GM23338 (cell line): ENCODE measurements at regions not wholly inside any gene's neighbourhood (a gene's known extent, or its start where the extent isn't known, plus 50 kb on each side); places are given as distances from the start of the nearest gene placed in this dataset.
"Not testable (repeated sequence)": the region's sequence is repeated elsewhere in the genome, so short reads cannot be mapped to it uniquely, and the experiment has no call there.

ENCODE experiments used
- ATAC-seq: fragments of 200-7000 bp; cut with Tn5 transposase; 3 replicates; pipeline ENCODE4 v1.9.1; 2020
- DNase-seq: peaks from one replicate; pipeline ENCODE4 v3.0.0-alpha.2; 2015; ENCODE audit warnings: low spot score
- H2AFZ ChIP-seq: fragments of 200-600 bp; sonication (generic); 2 replicates; pipeline ENCODE4 v1.8.0; 2016; ENCODE audit warnings: antibody characterized with exemption, mild to moderate bottlenecking, moderate library complexity
- H3F3A ChIP-seq: fragments of 200-600 bp; sonication (generic); replicated peaks from 2 replicates; pipeline ENCODE4 v1.8.0; 2017; ENCODE audit warnings: antibody characterized with exemption, mixed run types, low read depth
- H3K27ac ChIP-seq: fragments of 200-600 bp; sonication (generic); 2 replicates; pipeline ENCODE4 v1.6.1; 2016; ENCODE audit warnings: low read depth
- H3K27me3 ChIP-seq: fragments of 200-600 bp; sonication (generic); 2 replicates; pipeline ENCODE4 v1.8.0; 2016; ENCODE audit warnings: mild to moderate bottlenecking, mixed run types, moderate library complexity; ENCODE audit not compliant: insufficient read depth
- H3K36me3 ChIP-seq: fragments of 200-600 bp; sonication (generic); 2 replicates; pipeline ENCODE4 v1.8.0; 2016; ENCODE audit warnings: mild to moderate bottlenecking; ENCODE audit not compliant: insufficient read depth
- H3K4me1 ChIP-seq: fragments of 200-600 bp; sonication (generic); 2 replicates; pipeline ENCODE4 v1.8.0; 2016; ENCODE audit warnings: mild to moderate bottlenecking, moderate library complexity; ENCODE audit not compliant: insufficient read depth
- H3K4me2 ChIP-seq: fragments of 200-600 bp; sonication (generic); 2 replicates; pipeline ENCODE4 v1.7.1; 2017; ENCODE audit warnings: mixed run types
- H3K4me3 ChIP-seq: fragments of 200-600 bp; sonication (generic); 2 replicates; pipeline ENCODE4 v1.6.1; 2016; ENCODE audit warnings: mixed run types
- H3K79me2 ChIP-seq: fragments of 200-600 bp; sonication (generic); replicated peaks from 2 replicates; pipeline ENCODE4 v1.8.0; 2017; ENCODE audit warnings: mild to moderate bottlenecking; ENCODE audit not compliant: insufficient read depth
- H3K9me2 ChIP-seq: fragments of 200-600 bp; sonication (generic); 2 replicates; pipeline ENCODE4 v1.8.0; 2017; ENCODE audit not compliant: insufficient read depth
- H4K20me1 ChIP-seq: fragments of 200-600 bp; sonication (generic); replicated peaks from 2 replicates; pipeline ENCODE4 v1.8.0; 2017; ENCODE audit warnings: mild to moderate bottlenecking; ENCODE audit not compliant: insufficient read depth
- H3K27ac Mint-ChIP-seq: 2 replicates; pipeline ENCODE4 v1.8.0; 2020; ENCODE audit warnings: inconsistent platforms, mild to moderate bottlenecking, moderate library complexity, mixed read lengths
- H3K27me3 Mint-ChIP-seq: 3 replicates; pipeline ENCODE4 v1.8.0; 2022; ENCODE audit warnings: low read depth, mild to moderate bottlenecking, moderate library complexity, mixed read lengths, inconsistent platforms; ENCODE audit not compliant: insufficient read depth, poor library complexity
- H3K36me3 Mint-ChIP-seq: 3 replicates; pipeline ENCODE4 v1.8.0; 2021; ENCODE audit warnings: low read depth, mild to moderate bottlenecking, inconsistent platforms, moderate library complexity, mixed read lengths
- H3K4me1 Mint-ChIP-seq: 3 replicates; pipeline ENCODE4 v1.8.0; 2020; ENCODE audit warnings: mild to moderate bottlenecking, inconsistent platforms, mixed read lengths
- H3K4me3 Mint-ChIP-seq: 3 replicates; pipeline ENCODE4 v1.8.0; 2021; ENCODE audit warnings: moderate library complexity, mild to moderate bottlenecking, inconsistent platforms, mixed read lengths
- H3K9me3 Mint-ChIP-seq: 3 replicates; pipeline ENCODE4 v1.8.0; 2020; ENCODE audit warnings: moderate library complexity, mild to moderate bottlenecking, inconsistent platforms, mixed read lengths
- CREB1 ChIP-seq: fragments of 250-450 bp; sonication (Bioruptor Pico); IDR thresholded peaks from 2 replicates; pipeline ENCODE4 v1.5.0; 2020; ENCODE audit warnings: low read depth, mild to moderate bottlenecking, moderate library complexity
- EZH2 ChIP-seq: fragments of 200-600 bp; sonication (generic); IDR thresholded peaks from one replicate; pipeline ENCODE4 v1.8.0; 2017; ENCODE audit warnings: antibody characterized with exemption, mild to moderate bottlenecking, low read depth; ENCODE audit not compliant: unreplicated experiment
- NANOG ChIP-seq: IDR thresholded peaks from 2 replicates; pipeline ENCODE4 v1.6.1; 2016; ENCODE audit warnings: antibody characterized with exemption, borderline replicate concordance
- POLR2AphosphoS5 ChIP-seq: IDR thresholded peaks from 2 replicates; pipeline ENCODE4 v1.6.1; 2016; ENCODE audit warnings: antibody characterized with exemption, low read depth
- STAT1 ChIP-seq: IDR thresholded peaks from one replicate; pipeline ENCODE4 v1.6.1; 2016; ENCODE audit warnings: antibody characterized with exemption; ENCODE audit not compliant: unreplicated experiment
- ZNF114 ChIP-seq: fragments of 250-450 bp; sonication (Bioruptor Pico); IDR thresholded peaks from 2 replicates; pipeline ENCODE4 v1.5.0; 2020; ENCODE audit warnings: mild to moderate bottlenecking, moderate library complexity
- ZNF331 ChIP-seq: fragments of 250-450 bp; sonication (Bioruptor Pico); IDR thresholded peaks from 2 replicates; pipeline ENCODE4 v1.5.0; 2020; ENCODE audit warnings: low read depth, mild to moderate bottlenecking, moderate library complexity
- TF ChIP-seq, protein P1 (sequence below): fragments of 250-450 bp; sonication (Bioruptor Pico); IDR thresholded peaks from 2 replicates; pipeline ENCODE4 v1.5.0; 2020; ENCODE audit warnings: mild to moderate bottlenecking, moderate library complexity
- TF ChIP-seq, protein P2 (sequence below), 2 experiments: fragments of 200-600 bp in 1 of 2; sonication (generic) in 1 of 2; conservative IDR thresholded peaks; 2 replicates each; pipeline versions ENCODE4 v1.5.1 to v1.6.1; 2016 to 2017; ENCODE audit warnings: antibody characterized with exemption in 2 of 2, low read depth in 2 of 2, mild to moderate bottlenecking in 2 of 2, moderate library complexity in 1 of 2

DNA sequence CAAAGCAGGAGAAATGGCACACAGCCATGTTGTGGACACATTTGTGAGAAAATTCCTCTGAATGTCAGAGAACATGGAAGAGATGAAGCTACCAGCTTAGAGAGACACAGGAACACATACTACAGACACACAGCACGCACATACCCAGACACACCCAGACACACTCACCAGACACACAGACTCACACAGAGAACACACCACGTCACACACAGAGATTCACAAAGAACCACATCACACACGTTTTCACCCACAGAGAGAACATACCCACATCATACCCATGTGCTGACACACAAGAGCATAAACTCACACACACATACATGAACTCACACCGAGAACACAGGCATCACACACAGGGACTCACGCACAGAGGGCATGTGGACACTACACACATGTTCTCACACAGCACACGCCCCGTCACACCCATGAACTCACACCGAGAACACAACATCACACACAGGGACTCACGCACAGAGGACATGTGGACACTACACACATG lies 124.9 kb downstream of the METRNL start:
- no peak for ATAC-seq
- Histone ChIP-seq H3F3A (0 out of 2 replicates have a peak, but pooled peaks cover 2% of the 10 kb centered on the region), H3K4me3 (no peak overlapping the region), H3K9me2 (no peaks in the 10 kb centered on the region), H3K4me2 (no peak overlapping the region), H3K79me2 (no peaks in the 10 kb centered on the region), H3K4me1 (no peaks in the 10 kb centered on the region), H3K27me3 (no peaks in the 10 kb centered on the region), H2AFZ (no peak overlapping the region), H3K27ac (no peak overlapping the region), H4K20me1 (no peaks in the 10 kb centered on the region), H3K36me3 (no peaks in the 10 kb centered on the region)
- peaks cover 66% of the 10 kb centered on the region for H3K9me3 Mint-ChIP-seq
- H3K27me3 Mint-ChIP-seq = peaks cover 19% of the 10 kb centered on the region
- no peak for DNase-seq
- H3K4me1 Mint-ChIP-seq = no peaks in the 10 kb centered on the region
- no peak overlapping the region for H3K4me3 Mint-ChIP-seq
- no peak overlapping the region for H3K27ac Mint-ChIP-seq
- H3K36me3 Mint-ChIP-seq = peaks cover 34% of the 10 kb centered on the region
- TF ChIP-seq, protein P1, sequence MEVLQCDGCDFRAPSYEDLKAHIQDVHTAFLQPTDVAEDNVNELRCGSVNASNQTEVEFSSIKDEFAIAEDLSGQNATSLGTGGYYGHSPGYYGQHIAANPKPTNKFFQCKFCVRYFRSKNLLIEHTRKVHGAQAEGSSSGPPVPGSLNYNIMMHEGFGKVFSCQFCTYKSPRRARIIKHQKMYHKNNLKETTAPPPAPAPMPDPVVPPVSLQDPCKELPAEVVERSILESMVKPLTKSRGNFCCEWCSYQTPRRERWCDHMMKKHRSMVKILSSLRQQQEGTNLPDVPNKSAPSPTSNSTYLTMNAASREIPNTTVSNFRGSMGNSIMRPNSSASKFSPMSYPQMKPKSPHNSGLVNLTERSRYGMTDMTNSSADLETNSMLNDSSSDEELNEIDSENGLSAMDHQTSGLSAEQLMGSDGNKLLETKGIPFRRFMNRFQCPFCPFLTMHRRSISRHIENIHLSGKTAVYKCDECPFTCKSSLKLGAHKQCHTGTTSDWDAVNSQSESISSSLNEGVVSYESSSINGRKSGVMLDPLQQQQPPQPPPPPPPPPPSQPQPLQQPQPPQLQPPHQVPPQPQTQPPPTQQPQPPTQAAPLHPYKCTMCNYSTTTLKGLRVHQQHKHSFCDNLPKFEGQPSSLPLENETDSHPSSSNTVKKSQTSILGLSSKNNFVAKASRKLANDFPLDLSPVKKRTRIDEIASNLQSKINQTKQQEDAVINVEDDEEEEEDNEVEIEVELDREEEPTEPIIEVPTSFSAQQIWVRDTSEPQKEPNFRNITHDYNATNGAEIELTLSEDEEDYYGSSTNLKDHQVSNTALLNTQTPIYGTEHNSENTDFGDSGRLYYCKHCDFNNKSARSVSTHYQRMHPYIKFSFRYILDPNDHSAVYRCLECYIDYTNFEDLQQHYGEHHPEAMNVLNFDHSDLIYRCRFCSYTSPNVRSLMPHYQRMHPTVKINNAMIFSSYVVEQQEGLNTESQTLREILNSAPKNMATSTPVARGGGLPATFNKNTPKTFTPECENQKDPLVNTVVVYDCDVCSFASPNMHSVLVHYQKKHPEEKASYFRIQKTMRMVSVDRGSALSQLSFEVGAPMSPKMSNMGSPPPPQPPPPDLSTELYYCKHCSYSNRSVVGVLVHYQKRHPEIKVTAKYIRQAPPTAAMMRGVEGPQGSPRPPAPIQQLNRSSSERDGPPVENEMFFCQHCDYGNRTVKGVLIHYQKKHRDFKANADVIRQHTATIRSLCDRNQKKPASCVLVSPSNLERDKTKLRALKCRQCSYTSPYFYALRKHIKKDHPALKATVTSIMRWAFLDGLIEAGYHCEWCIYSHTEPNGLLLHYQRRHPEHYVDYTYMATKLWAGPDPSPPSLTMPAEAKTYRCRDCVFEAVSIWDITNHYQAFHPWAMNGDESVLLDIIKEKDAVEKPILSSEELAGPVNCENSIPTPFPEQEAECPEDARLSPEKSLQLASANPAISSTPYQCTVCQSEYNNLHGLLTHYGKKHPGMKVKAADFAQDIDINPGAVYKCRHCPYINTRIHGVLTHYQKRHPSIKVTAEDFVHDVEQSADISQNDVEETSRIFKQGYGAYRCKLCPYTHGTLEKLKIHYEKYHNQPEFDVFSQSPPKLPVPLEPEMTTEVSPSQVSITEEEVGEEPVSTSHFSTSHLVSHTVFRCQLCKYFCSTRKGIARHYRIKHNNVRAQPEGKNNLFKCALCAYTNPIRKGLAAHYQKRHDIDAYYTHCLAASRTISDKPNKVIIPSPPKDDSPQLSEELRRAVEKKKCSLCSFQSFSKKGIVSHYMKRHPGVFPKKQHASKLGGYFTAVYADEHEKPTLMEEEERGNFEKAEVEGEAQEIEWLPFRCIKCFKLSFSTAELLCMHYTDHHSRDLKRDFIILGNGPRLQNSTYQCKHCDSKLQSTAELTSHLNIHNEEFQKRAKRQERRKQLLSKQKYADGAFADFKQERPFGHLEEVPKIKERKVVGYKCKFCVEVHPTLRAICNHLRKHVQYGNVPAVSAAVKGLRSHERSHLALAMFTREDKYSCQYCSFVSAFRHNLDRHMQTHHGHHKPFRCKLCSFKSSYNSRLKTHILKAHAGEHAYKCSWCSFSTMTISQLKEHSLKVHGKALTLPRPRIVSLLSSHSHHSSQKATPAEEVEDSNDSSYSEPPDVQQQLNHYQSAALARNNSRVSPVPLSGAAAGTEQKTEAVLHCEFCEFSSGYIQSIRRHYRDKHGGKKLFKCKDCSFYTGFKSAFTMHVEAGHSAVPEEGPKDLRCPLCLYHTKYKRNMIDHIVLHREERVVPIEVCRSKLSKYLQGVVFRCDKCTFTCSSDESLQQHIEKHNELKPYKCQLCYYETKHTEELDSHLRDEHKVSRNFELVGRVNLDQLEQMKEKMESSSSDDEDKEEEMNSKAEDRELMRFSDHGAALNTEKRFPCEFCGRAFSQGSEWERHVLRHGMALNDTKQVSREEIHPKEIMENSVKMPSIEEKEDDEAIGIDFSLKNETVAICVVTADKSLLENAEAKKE (CRISPR knock-in tag) = no peak
- TF ChIP-seq, protein P2, sequence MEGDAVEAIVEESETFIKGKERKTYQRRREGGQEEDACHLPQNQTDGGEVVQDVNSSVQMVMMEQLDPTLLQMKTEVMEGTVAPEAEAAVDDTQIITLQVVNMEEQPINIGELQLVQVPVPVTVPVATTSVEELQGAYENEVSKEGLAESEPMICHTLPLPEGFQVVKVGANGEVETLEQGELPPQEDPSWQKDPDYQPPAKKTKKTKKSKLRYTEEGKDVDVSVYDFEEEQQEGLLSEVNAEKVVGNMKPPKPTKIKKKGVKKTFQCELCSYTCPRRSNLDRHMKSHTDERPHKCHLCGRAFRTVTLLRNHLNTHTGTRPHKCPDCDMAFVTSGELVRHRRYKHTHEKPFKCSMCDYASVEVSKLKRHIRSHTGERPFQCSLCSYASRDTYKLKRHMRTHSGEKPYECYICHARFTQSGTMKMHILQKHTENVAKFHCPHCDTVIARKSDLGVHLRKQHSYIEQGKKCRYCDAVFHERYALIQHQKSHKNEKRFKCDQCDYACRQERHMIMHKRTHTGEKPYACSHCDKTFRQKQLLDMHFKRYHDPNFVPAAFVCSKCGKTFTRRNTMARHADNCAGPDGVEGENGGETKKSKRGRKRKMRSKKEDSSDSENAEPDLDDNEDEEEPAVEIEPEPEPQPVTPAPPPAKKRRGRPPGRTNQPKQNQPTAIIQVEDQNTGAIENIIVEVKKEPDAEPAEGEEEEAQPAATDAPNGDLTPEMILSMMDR (conservative IDR thresholded peaks at IDR 0.05; ENCODE audit: low read depth in 2 of 2) = no peak
- TF ChIP-seq POLR2AphosphoS5 = no peak
- no peak for TF ChIP-seq CREB1 (CRISPR knock-in tag)
- no peak for TF ChIP-seq ZNF114 (CRISPR knock-in tag)
- no peak for TF ChIP-seq STAT1
- TF ChIP-seq ZNF331 (CRISPR knock-in tag) = no peak
- TF ChIP-seq NANOG = no peak
- no peak for TF ChIP-seq EZH2

DNA sequence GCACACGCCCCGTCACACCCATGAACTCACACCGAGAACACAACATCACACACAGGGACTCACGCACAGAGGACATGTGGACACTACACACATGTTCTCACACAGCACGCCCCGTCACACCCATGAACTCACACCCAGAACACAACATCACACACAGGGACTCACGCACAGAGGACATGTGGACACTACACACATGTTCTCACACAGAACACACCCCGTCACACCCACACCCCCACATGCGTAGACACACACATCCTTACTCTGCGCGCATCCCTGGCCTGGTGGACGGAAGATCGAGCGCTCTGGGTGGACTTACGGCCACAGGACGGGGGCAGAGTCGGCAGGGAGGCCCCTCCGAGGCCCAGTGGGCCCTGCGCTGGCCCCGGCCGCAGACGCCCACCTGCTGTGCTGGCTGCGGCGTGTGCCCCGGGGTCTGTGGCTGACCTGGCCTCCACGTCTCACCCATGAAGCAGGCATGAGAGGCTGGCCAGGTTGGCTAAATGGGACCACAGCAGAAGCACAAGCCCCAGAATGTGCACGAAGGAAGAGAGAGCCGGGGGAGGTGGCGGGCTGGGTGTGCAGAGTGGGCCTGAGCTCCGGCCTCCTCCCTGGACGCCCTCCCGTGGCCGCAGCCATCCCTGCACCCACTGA lies 125.5 kb downstream of the METRNL start:
- H3K36me3 ChIP-seq, H3K4me3 Mint-ChIP-seq, H3K79me2 ChIP-seq, H3K9me2 ChIP-seq, ATAC-seq, H3K27me3 ChIP-seq, H3F3A ChIP-seq, H3K4me3 ChIP-seq, H4K20me1 ChIP-seq, H3K27ac Mint-ChIP-seq, H2AFZ ChIP-seq, H3K4me1 ChIP-seq, H3K27ac ChIP-seq, H3K4me2 ChIP-seq, H3K4me1 Mint-ChIP-seq, DNase-seq: not testable (repeated sequence)
- H3K27me3 Mint-ChIP-seq = peaks cover 14% of the 10 kb centered on the region
- H3K9me3 Mint-ChIP-seq = peaks cover 60% of the 10 kb centered on the region
- H3K36me3 Mint-ChIP-seq = peaks cover 28% of the 10 kb centered on the region
